ENCODE measurements at regions not wholly inside any gene's neighbourhood (a gene's known extent, or its start where the extent isn't known, plus 50 kb on each side); places are given as distances from the start of the nearest gene placed in this dataset.
A peak's percentile ranks its signal among the peaks of the same experiment; 100 is the strongest.

- DNase-seq (no peak), ATAC-seq (ENCODE audit: poor library complexity) (no peak)
- intact Hi-C loops (cut with DNase I) = no loop called here
These were observed 104.6 kb downstream of the LSM3 start for GRCh38 chr3:14283092-14283812.

GRCh38 chr3:14283813-14284438 is 105.3 kb downstream of the LSM3 start:
- intact Hi-C loops (cut with DNase I) = no loop called here
- ATAC-seq (ENCODE audit: poor library complexity) = no peak
- DNase-seq = no peak

GRCh38 chr3:14284694-14285547 is 106.3 kb downstream of the LSM3 start:
- intact Hi-C loops (cut with DNase I) = no loop called here
- ATAC-seq (ENCODE audit: poor library complexity) (no peak), DNase-seq (no peak)

- no peak for ATAC-seq (ENCODE audit: poor library complexity)
- intact Hi-C loops (cut with DNase I) = no loop called here
- no peak for DNase-seq
These were observed 106.9 kb downstream of the LSM3 start for GRCh38 chr3:14285548-14285925.

- DNase-seq (no peak), ATAC-seq (ENCODE audit: poor library complexity) (no peak)
- intact Hi-C loops (cut with DNase I) = no loop called here
These were observed 108.4 kb downstream of the LSM3 start for GRCh38 chr3:14286887-14287500.

GRCh38 chr3:14288177-14288788 is 109.7 kb downstream of the LSM3 start:
- intact Hi-C loops (cut with DNase I) = no loop called here
- DNase-seq = no peak
- ATAC-seq (ENCODE audit: poor library complexity) = no peak

- ATAC-seq (ENCODE audit: poor library complexity) (peak; percentile 9), DNase-seq (no peak)
- intact Hi-C loops (cut with DNase I) = no loop called here
These were observed 110.3 kb downstream of the LSM3 start for GRCh38 chr3:14288833-14289451.

GRCh38 chr3:14289590-14290461 is 111.2 kb downstream of the LSM3 start:
- intact Hi-C loops (cut with DNase I) = no loop called here
- DNase-seq (no peak), ATAC-seq (ENCODE audit: poor library complexity) (peak; percentile 90)

GRCh38 chr3:14290631-14291385 is 111.6 kb upstream of the SLC6A6 start:
- intact Hi-C loops (cut with DNase I) = no loop called here
- DNase-seq = no peak
- ATAC-seq (ENCODE audit: poor library complexity) = no peak

- intact Hi-C loops (cut with DNase I) = no loop called here
- DNase-seq (no peak), ATAC-seq (ENCODE audit: poor library complexity) (no peak)
These were observed 107.4 kb upstream of the SLC6A6 start for GRCh38 chr3:14295037-14295436.

- DNase-seq (no peak), ATAC-seq (ENCODE audit: poor library complexity) (no peak)
- intact Hi-C loops (cut with DNase I) = no loop called here
These were observed 106.6 kb upstream of the SLC6A6 start for GRCh38 chr3:14295801-14296200.

- ATAC-seq (ENCODE audit: poor library complexity) = no peak
- intact Hi-C loops (cut with DNase I) = no loop called here
- DNase-seq = no peak
These were observed 105.1 kb upstream of the SLC6A6 start for GRCh38 chr3:14297305-14297704.

GRCh38 chr3:14297784-14298236 is 104.6 kb upstream of the SLC6A6 start:
- peak; percentile 49 for ATAC-seq (ENCODE audit: poor library complexity)
- intact Hi-C loops (cut with DNase I) = no loop called here
- no peak for DNase-seq

GRCh38 chr3:14298442-14298841 is 104.0 kb upstream of the SLC6A6 start:
- no peak for DNase-seq
- no peak for ATAC-seq (ENCODE audit: poor library complexity)
- intact Hi-C loops (cut with DNase I) = no loop called here

GRCh38 chr3:14298991-14299555 is 103.3 kb upstream of the SLC6A6 start:
- no peak for ATAC-seq (ENCODE audit: poor library complexity)
- intact Hi-C loops (cut with DNase I) = no loop called here
- no peak for DNase-seq

- no peak for ATAC-seq (ENCODE audit: poor library complexity)
- no peak for DNase-seq
- intact Hi-C loops (cut with DNase I) = no loop called here
These were observed 102.6 kb upstream of the SLC6A6 start for GRCh38 chr3:14299767-14300166.
